Mucosa of descending colon (tissue), 3 donors: ENCODE measurements at regions not wholly inside any gene's neighbourhood (a gene's known extent, or its start where the extent isn't known, plus 50 kb on each side); places are given as distances from the start of the nearest gene placed in this dataset.

ENCODE experiments used
- ATAC-seq: fragments of 200-7000 bp; cut with Tn5 transposase; one replicate; pipeline ENCODE4 v1.9.1; 2020; ENCODE audit warnings: mild to moderate bottlenecking, moderate library complexity
- DNase-seq, 3 donors: peaks; one replicate each; pipeline ENCODE4 v3.0.0-alpha.2; 2020
- H3K36me3 ChIP-seq: fragments of 200-600 bp; one replicate; pipeline ENCODE4 v1.8.0; 2021; ENCODE audit warnings: low read depth, mild to moderate bottlenecking
- H3K4me1 ChIP-seq: fragments of 200-600 bp; one replicate; pipeline ENCODE4 v1.8.0; 2021; ENCODE audit warnings: low read depth, mild to moderate bottlenecking
- H3K4me3 ChIP-seq: fragments of 200-600 bp; one replicate; pipeline ENCODE4 v1.8.0; 2021; ENCODE audit warnings: mild to moderate bottlenecking
- H3K9me3 ChIP-seq: fragments of 200-600 bp; one replicate; pipeline ENCODE4 v1.8.0; 2021; ENCODE audit warnings: mild to moderate bottlenecking
- intact Hi-C, 2 donors: fragments of 100-400 bp; cut with DNase I in 1 of 2; cut with micrococcal nuclease in 1 of 2; formaldehyde crosslinking; loops; one replicate each; pipeline versions ENCODE4 v1.11.0 to v1.11.1; 2022; cut with DNase I, micrococcal nuclease
- TF ChIP-seq, protein P1 (sequence below): fragments of 200-600 bp; IDR thresholded peaks from one replicate; pipeline ENCODE4 v1.8.0; 2022; ENCODE audit warnings: antibody characterized with exemption, mild to moderate bottlenecking
- donor health status: DM: no; HTN: no; CAD: no; lungs with moderate emphysema.
- donor health status: DM: no; HTN: no; CAD: no.
- donor health status: DM: no; HTN: yes; CAD: no.

- DNase-seq: no peak
- no peak for ATAC-seq
- intact Hi-C loops: no loop called here
- Histone ChIP-seq H3K4me3 (no peak overlapping the region), H3K9me3 (no peaks in the 10 kb centered on the region), H3K4me1 (peaks cover 2% of the 10 kb centered on the region), H3K36me3 (no peaks in the 10 kb centered on the region)
- TF ChIP-seq, protein P1, sequence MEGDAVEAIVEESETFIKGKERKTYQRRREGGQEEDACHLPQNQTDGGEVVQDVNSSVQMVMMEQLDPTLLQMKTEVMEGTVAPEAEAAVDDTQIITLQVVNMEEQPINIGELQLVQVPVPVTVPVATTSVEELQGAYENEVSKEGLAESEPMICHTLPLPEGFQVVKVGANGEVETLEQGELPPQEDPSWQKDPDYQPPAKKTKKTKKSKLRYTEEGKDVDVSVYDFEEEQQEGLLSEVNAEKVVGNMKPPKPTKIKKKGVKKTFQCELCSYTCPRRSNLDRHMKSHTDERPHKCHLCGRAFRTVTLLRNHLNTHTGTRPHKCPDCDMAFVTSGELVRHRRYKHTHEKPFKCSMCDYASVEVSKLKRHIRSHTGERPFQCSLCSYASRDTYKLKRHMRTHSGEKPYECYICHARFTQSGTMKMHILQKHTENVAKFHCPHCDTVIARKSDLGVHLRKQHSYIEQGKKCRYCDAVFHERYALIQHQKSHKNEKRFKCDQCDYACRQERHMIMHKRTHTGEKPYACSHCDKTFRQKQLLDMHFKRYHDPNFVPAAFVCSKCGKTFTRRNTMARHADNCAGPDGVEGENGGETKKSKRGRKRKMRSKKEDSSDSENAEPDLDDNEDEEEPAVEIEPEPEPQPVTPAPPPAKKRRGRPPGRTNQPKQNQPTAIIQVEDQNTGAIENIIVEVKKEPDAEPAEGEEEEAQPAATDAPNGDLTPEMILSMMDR: no peak
Measured at GRCh38 chr15:70192490-70192889, 94.8 kb upstream of the TLE3 start.

- H3K36me3 ChIP-seq: no peaks in the 10 kb centered on the region
- H3K4me3 ChIP-seq: no peak overlapping the region
- no peaks in the 10 kb centered on the region for H3K9me3 ChIP-seq
- TF ChIP-seq, protein P1: no peak
- peaks cover 2% of the 10 kb centered on the region for H3K4me1 ChIP-seq
- ATAC-seq (no peak), DNase-seq (no peak)
- intact Hi-C loops: no loop called here
Measured at GRCh38 chr15:70192041-70192440, 94.3 kb upstream of the TLE3 start.

GRCh38 chr15:70190965-70191364 is 93.2 kb upstream of the TLE3 start:
- no peak for ATAC-seq
- no peaks in the 10 kb centered on the region for H3K36me3 ChIP-seq
- H3K4me1 ChIP-seq: peaks cover 2% of the 10 kb centered on the region
- TF ChIP-seq, protein P1: no peak
- intact Hi-C loops: no loop called here
- DNase-seq: no peak
- H3K9me3 ChIP-seq: no peaks in the 10 kb centered on the region
- no peak overlapping the region for H3K4me3 ChIP-seq

- H3K4me3 ChIP-seq: no peak overlapping the region
- H3K4me1 ChIP-seq: no peaks in the 10 kb centered on the region
- ATAC-seq: no peak
- no peak for DNase-seq
- intact Hi-C loops: no loop called here
- no peaks in the 10 kb centered on the region for H3K36me3 ChIP-seq
- no peaks in the 10 kb centered on the region for H3K9me3 ChIP-seq
- TF ChIP-seq, protein P1: no peak
Measured at GRCh38 chr15:70189826-70190695, 92.3 kb upstream of the TLE3 start.

DNA sequence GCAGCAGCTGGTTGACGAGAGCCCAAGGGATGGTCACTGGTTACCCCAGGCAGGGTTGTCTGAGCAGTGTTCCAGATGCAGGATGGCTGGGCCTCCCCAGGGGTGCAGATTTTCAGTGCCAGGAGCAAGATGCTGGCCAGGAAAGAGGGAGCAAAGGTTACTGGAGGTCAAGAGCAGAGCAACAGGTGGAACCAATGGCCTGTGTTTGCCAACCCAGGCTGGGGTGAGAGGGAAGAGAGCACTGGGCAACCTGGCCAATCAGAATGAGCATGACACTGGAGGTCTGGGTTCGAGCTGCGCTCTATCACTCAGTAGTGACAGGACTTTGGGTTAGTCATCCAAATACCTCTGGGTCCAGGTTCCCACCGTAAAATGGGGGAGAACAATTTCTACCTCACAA is 90.6 kb upstream of the TLE3 start:
- no peak overlapping the region for H3K4me3 ChIP-seq
- intact Hi-C loops: no loop called here
- no peaks in the 10 kb centered on the region for H3K4me1 ChIP-seq
- no peaks in the 10 kb centered on the region for H3K9me3 ChIP-seq
- ATAC-seq (no peak), DNase-seq (no peak)
- TF ChIP-seq, protein P1: no peak
- H3K36me3 ChIP-seq: no peaks in the 10 kb centered on the region
